Keratinocyte (primary cell): ENCODE measurements at regions not wholly inside any gene's neighbourhood (a gene's known extent, or its start where the extent isn't known, plus 50 kb on each side); places are given as distances from the start of the nearest gene placed in this dataset.

Experiments used
- DNase-seq: peaks from one replicate; pipeline ENCODE4 v3.0.0-alpha.2; 2011; ENCODE audit warnings: low read depth, missing footprints, low spot score
- FAIRE-seq: peaks from 2 replicates; lab custom pipeline; 2011; peaks lifted over from hg19 to GRCh38; lab: Jason Lieb, UNC
- H2AFZ ChIP-seq: 2 replicates; pipeline ENCODE4 v1.6.0; 2012; ENCODE audit warnings: low read length, control low read depth, inconsistent platforms; ENCODE audit not compliant: control insufficient read depth
- H3K27ac ChIP-seq: 2 replicates; pipeline ENCODE4 v1.5.1; 2011; ENCODE audit warnings: low read length; ENCODE audit not compliant: control insufficient read depth, insufficient read depth
- H3K27me3 ChIP-seq: 3 replicates; pipeline ENCODE4 v1.6.0; 2011; ENCODE audit warnings: low read length; ENCODE audit not compliant: control insufficient read depth, insufficient read depth; ENCODE audit errors: extremely low read depth
- H3K36me3 ChIP-seq, 2 experiments: 2 replicates in 1 of 2; 3 replicates in 1 of 2; pipeline ENCODE4 v1.5.1; 2011; ENCODE audit warnings: low read length in 2 of 2, mild to moderate bottlenecking in 1 of 2; ENCODE audit not compliant: control insufficient read depth in 2 of 2, insufficient read depth in 2 of 2; ENCODE audit errors: extremely low read depth in 1 of 2
- H3K4me1 ChIP-seq: 3 replicates; pipeline ENCODE4 v1.5.1; 2011; ENCODE audit warnings: low read length; ENCODE audit not compliant: control insufficient read depth, insufficient read depth; ENCODE audit errors: extremely low read depth
- H3K4me2 ChIP-seq: 3 replicates; pipeline ENCODE4 v1.6.0; 2011; ENCODE audit warnings: low read depth, low read length; ENCODE audit not compliant: control insufficient read depth, insufficient read depth; ENCODE audit errors: extremely low read depth
- H3K4me3 ChIP-seq, 3 experiments: fragments of 200-600 bp in 1 of 3; sonication (generic) in 1 of 3; 2 replicates in 2 of 3; 3 replicates in 1 of 3; pipeline ENCODE4 v1.5.1; 2011 to 2016; ENCODE audit warnings: low read length in 3 of 3, mild to moderate bottlenecking in 3 of 3, control low read depth in 2 of 3, inconsistent platforms in 1 of 3, low read depth in 1 of 3, mixed read lengths in 1 of 3, mixed run types in 1 of 3, moderate library complexity in 1 of 3; ENCODE audit not compliant: control insufficient read depth in 2 of 3, insufficient read depth in 2 of 3; ENCODE audit errors: extremely low read depth in 1 of 3
- H3K79me2 ChIP-seq: 2 replicates; pipeline ENCODE4 v1.6.0; 2012; ENCODE audit warnings: low read length; ENCODE audit not compliant: control insufficient read depth, insufficient read depth
- H3K9ac ChIP-seq: 3 replicates; pipeline ENCODE4 v1.6.0; 2011; ENCODE audit warnings: low read length; ENCODE audit not compliant: control insufficient read depth, insufficient read depth; ENCODE audit errors: extremely low read depth
- H3K9me1 ChIP-seq: 3 replicates; pipeline ENCODE4 v1.6.0; 2011; ENCODE audit warnings: low read length; ENCODE audit not compliant: control insufficient read depth, insufficient read depth; ENCODE audit errors: extremely low read depth
- H3K9me3 ChIP-seq: 2 replicates; pipeline ENCODE4 v1.5.1; 2012; ENCODE audit warnings: low read depth, low read length; ENCODE audit not compliant: control insufficient read depth
- H4K20me1 ChIP-seq: 3 replicates; pipeline ENCODE4 v1.6.0; 2011; ENCODE audit warnings: low read length; ENCODE audit not compliant: control insufficient read depth, insufficient read depth; ENCODE audit errors: extremely low read depth
- CTCF ChIP-seq, 3 experiments: IDR thresholded peaks in 1 of 3; conservative IDR thresholded peaks in 1 of 3; optimal IDR thresholded peaks in 1 of 3; 2 replicates in 2 of 3; 3 replicates in 1 of 3; pipeline versions ENCODE3 to v1.5.1; 2011; ENCODE audit warnings: low read length in 3 of 3, mild to moderate bottlenecking in 3 of 3, moderate library complexity in 2 of 3, control low read depth in 1 of 3, inconsistent platforms in 1 of 3; ENCODE audit not compliant: insufficient read depth in 2 of 3; ENCODE audit errors: extremely low read depth in 1 of 3
- EZH2 ChIP-seq: IDR thresholded peaks from one replicate; pipeline ENCODE4 v1.6.1; 2012; ENCODE audit warnings: inconsistent platforms, mild to moderate bottlenecking, low read length, moderate library complexity
- dilution Hi-C: fragments of 300-500 bp; cut with MboI; formaldehyde crosslinking; loops from one replicate; pipeline ENCODE4 v1.7.0; 2020; ENCODE audit warnings: low sequenced_read_pairs; ENCODE audit not compliant: extremely low pct_ligation_motif_present

DNA sequence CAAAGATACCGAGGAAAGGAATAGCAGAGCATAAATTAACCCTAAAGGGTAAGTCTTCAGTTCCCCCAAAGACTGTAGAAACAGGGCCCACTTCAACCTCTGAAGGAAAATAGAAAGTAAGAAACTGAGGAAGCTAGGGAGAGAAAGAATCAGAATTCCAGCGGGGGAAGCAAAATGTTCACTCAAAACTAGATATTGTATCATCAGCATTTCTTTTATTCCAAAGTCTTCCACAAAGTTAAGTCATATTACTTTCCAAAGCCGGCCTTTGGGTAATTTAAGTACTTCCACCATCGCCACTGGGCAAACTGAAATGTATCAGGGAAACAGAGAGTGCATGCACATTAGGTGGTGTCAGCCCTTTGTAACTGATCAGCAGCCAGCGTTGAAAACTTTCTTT lies 88.3 kb downstream of the RSL24D1 start:
- no peak for TF ChIP-seq EZH2
- no peak for TF ChIP-seq CTCF (optimal IDR thresholded peaks at IDR 0.05 in 1 of 3, IDR thresholded peaks at IDR 0.05 in 1 of 3, conservative IDR thresholded peaks at IDR 0.05 in 1 of 3; ENCODE audit: extremely low read depth in 1 of 3, insufficient read depth in 2 of 3, low read length in 3 of 3)
- DNase-seq (no peak), FAIRE-seq (no peak)
- H2AFZ ChIP-seq: no peak overlapping the region
- no peaks in the 10 kb centered on the region for H3K9me1 ChIP-seq
- dilution Hi-C loops: no loop called here
- no peak overlapping the region for H3K9ac ChIP-seq
- H3K9me3 ChIP-seq: no peaks in the 10 kb centered on the region
- no peak overlapping the region for H3K4me3 ChIP-seq
- no peaks in the 10 kb centered on the region for H4K20me1 ChIP-seq
- H3K27ac ChIP-seq: no peak overlapping the region
- H3K27me3 ChIP-seq: no peaks in the 10 kb centered on the region
- peaks cover 6% of the 10 kb centered on the region for H3K4me1 ChIP-seq
- no peaks in the 10 kb centered on the region for H3K79me2 ChIP-seq
- no peaks in the 10 kb centered on the region for H3K36me3 ChIP-seq
- no peak overlapping the region for H3K4me2 ChIP-seq

DNA sequence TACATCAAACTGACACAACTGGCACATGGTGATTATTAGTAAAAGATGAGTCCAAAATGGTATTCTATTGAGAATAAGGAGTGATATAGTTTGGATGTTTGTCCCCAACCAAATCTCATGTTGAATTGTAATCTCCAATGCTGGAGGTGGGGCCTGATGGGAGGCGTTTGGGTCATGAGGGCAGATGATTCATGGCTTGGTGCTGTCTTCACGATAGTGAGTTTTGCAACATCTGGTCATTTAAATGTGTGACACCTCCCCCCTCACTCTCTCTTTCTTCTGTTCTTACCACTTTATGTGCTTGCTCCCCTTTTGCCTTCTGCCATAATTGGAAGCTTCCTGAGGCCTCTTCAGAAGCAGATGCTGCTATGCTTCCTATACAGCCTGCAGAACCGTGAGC lies 90.6 kb downstream of the RSL24D1 start:
- Histone ChIP-seq H3K9ac (no peak overlapping the region), H3K79me2 (no peaks in the 10 kb centered on the region), H3K27ac (no peak overlapping the region), H4K20me1 (no peaks in the 10 kb centered on the region), H3K4me1 (peaks cover 6% of the 10 kb centered on the region), H3K4me2 (no peak overlapping the region), H3K9me3 (no peaks in the 10 kb centered on the region), H3K27me3 (no peaks in the 10 kb centered on the region), H3K36me3 (no peaks in the 10 kb centered on the region), H3K4me3 (no peak overlapping the region), H3K9me1 (no peaks in the 10 kb centered on the region), H2AFZ (no peak overlapping the region)
- FAIRE-seq: no peak
- dilution Hi-C loops: no loop called here
- TF ChIP-seq CTCF (optimal IDR thresholded peaks at IDR 0.05 in 1 of 3, IDR thresholded peaks at IDR 0.05 in 1 of 3, conservative IDR thresholded peaks at IDR 0.05 in 1 of 3; ENCODE audit: extremely low read depth in 1 of 3, insufficient read depth in 2 of 3, low read length in 3 of 3): no peak
- TF ChIP-seq EZH2: no peak
- no peak for DNase-seq
